ENCODE measurements at regions not wholly inside any gene's neighbourhood (a gene's known extent, or its start where the extent isn't known, plus 50 kb on each side); places are given as distances from the start of the nearest gene placed in this dataset.

DNA sequence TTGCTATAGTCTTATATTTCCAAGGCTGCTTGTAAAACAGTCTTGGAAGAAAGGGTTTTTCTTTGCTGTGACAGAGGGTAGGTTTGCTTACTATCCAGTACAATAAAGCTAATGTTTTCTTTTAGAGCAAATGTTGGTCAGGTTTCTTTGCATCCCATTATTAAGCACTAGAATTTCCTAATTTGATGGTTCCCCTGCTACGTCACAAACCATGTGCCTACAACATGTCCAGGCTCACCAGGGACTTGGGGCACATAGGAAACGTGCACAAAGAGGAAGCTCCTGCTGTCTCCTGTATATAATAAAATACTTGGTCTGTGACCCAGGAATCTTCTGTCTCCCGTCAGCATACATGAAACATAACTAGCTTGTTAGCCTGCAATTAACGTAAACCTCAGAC lies 486.3 kb upstream of the LRFN5 start:
- TF ChIP-seq POLR2A (IDR thresholded peaks at IDR 0.05) = no peak
- TF ChIP-seq CTCF (IDR thresholded peaks at IDR 0.05) = no peak
